ENCODE measurements at regions not wholly inside any gene's neighbourhood (a gene's known extent, or its start where the extent isn't known, plus 50 kb on each side); places are given as distances from the start of the nearest gene placed in this dataset.

DNA sequence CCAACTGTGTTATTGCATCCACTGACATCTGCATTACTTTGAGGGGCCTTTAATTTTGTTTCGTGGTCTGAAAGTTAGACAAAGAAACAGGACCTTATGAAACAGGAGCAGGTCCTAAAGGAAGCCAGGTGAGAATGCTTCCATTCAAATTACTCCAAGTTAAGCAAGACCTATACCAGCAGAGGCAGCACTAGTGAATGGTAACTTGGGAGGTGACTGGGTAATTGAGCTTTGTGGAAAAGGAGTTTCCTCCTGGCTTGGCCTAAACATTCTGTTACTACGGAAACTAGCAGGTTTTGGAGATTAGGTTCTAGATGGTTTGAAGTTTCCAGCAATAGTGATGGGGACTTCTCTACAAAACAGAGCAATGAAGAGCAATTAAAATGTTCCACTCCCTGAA lies 173.5 kb downstream of the NKX6-1 start:
- TF ChIP-seq EP300 (IDR thresholded peaks at IDR 0.05) = no peak
- TF ChIP-seq POLR2A (IDR thresholded peaks at IDR 0.05) = no peak
- TF ChIP-seq, protein P1, sequence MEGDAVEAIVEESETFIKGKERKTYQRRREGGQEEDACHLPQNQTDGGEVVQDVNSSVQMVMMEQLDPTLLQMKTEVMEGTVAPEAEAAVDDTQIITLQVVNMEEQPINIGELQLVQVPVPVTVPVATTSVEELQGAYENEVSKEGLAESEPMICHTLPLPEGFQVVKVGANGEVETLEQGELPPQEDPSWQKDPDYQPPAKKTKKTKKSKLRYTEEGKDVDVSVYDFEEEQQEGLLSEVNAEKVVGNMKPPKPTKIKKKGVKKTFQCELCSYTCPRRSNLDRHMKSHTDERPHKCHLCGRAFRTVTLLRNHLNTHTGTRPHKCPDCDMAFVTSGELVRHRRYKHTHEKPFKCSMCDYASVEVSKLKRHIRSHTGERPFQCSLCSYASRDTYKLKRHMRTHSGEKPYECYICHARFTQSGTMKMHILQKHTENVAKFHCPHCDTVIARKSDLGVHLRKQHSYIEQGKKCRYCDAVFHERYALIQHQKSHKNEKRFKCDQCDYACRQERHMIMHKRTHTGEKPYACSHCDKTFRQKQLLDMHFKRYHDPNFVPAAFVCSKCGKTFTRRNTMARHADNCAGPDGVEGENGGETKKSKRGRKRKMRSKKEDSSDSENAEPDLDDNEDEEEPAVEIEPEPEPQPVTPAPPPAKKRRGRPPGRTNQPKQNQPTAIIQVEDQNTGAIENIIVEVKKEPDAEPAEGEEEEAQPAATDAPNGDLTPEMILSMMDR (IDR thresholded peaks at IDR 0.05) = no peak
- no peak for DNase-seq
- no peaks in the 10 kb centered on the region for H3K27me3 ChIP-seq
- intact Hi-C loops (cut with DNase I) = no loop called here
- H3K27ac ChIP-seq = no peak overlapping the region
- no peaks in the 10 kb centered on the region for H3K36me3 ChIP-seq
- no peak overlapping the region for H3K4me3 ChIP-seq
- 80 to 91% (median 82%) methylated on average over 2 of the region's 2 CpGs for WGBS, 3 donors
- no peaks in the 10 kb centered on the region for H3K4me1 ChIP-seq (ENCODE audit: insufficient read depth)
- no peaks in the 10 kb centered on the region for H3K9me3 ChIP-seq

- TF ChIP-seq EP300 (IDR thresholded peaks at IDR 0.05) (no peak), POLR2A (IDR thresholded peaks at IDR 0.05) (no peak)
- TF ChIP-seq, protein P1 (IDR thresholded peaks at IDR 0.05) = no peak
- DNase-seq = no peak
- H3K4me1 ChIP-seq (ENCODE audit: insufficient read depth) = no peaks in the 10 kb centered on the region
- H3K4me3 ChIP-seq = no peak overlapping the region
- WGBS, 3 donors = 23 to 26% (median 24%) methylated on average over 16 of the region's 16 CpGs
- intact Hi-C loops (cut with DNase I) = no loop called here
- no peaks in the 10 kb centered on the region for H3K9me3 ChIP-seq
- H3K27ac ChIP-seq = no peak overlapping the region
- no peaks in the 10 kb centered on the region for H3K36me3 ChIP-seq
- no peaks in the 10 kb centered on the region for H3K27me3 ChIP-seq
Observed at GRCh38 chr4:84324303-84325245, 174.5 kb downstream of the NKX6-1 start.

DNA sequence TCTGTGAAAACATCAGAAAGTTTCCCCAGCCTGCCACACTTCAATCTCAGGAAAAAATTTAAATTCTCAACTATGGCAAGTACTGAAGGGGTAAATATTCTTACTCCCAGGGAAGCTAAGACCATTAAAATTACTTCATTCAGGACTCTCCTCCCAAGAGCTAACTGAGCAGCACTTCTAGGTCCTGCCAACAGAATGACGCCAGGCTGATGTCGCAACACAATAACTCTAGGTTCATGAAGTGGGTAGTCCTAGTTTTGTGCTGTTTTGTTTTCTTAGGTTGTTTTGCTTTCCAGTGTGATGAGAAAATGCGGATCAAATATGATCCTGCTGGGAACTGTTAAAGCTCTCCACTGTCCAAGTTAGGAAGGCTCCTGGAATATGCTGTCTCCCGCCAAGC lies 180.0 kb downstream of the NKX6-1 start:
- Histone ChIP-seq H3K4me3 (no peak overlapping the region), H3K4me1 (ENCODE audit: insufficient read depth) (no peaks in the 10 kb centered on the region), H3K36me3 (no peaks in the 10 kb centered on the region), H3K27ac (no peak overlapping the region), H3K27me3 (no peaks in the 10 kb centered on the region), H3K9me3 (no peaks in the 10 kb centered on the region)
- intact Hi-C loops (cut with DNase I) = no loop called here
- TF ChIP-seq, protein P1 (IDR thresholded peaks at IDR 0.05) = no peak
- TF ChIP-seq POLR2A (IDR thresholded peaks at IDR 0.05) (no peak), EP300 (IDR thresholded peaks at IDR 0.05) (no peak)
- no peak for DNase-seq
- WGBS, 3 donors = 42 to 58% (median 47%) methylated on average over 4 of the region's 4 CpGs

DNA sequence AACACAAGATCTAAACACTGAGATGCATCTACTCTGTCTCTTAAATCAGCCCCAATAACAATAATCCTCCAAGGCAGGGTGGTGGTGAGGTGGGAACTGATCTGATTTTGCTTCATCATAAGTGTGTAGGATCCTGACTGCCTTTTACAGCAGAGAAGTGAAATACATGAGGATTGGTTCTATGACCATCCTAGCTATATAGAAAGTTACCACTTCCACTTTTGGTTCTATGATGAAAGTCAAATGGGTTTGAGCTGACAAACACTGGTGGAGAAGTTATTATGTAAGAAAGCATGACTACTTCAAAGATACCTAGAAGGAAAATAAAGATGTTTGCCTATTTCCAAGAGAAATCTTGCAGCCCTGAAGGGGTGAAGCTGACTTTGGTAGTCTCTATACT lies 181.6 kb downstream of the NKX6-1 start:
- no peak overlapping the region for H3K27ac ChIP-seq
- intact Hi-C loops (cut with DNase I) = no loop called here
- TF ChIP-seq EP300 (IDR thresholded peaks at IDR 0.05) = no peak
- TF ChIP-seq, protein P1 (IDR thresholded peaks at IDR 0.05) = no peak
- no peak for TF ChIP-seq POLR2A (IDR thresholded peaks at IDR 0.05)

More for the DNA sequence above, 181.6 kb downstream of the NKX6-1 start:
- H3K4me3 ChIP-seq = no peak overlapping the region
- DNase-seq = no peak
- H3K4me1 ChIP-seq (ENCODE audit: insufficient read depth) = no peaks in the 10 kb centered on the region
- no peaks in the 10 kb centered on the region for H3K9me3 ChIP-seq
- H3K36me3 ChIP-seq = no peaks in the 10 kb centered on the region
- H3K27me3 ChIP-seq = no peaks in the 10 kb centered on the region
